ENCODE measurements at regions not wholly inside any gene's neighbourhood (a gene's known extent, or its start where the extent isn't known, plus 50 kb on each side); places are given as distances from the start of the nearest gene placed in this dataset.

DNA sequence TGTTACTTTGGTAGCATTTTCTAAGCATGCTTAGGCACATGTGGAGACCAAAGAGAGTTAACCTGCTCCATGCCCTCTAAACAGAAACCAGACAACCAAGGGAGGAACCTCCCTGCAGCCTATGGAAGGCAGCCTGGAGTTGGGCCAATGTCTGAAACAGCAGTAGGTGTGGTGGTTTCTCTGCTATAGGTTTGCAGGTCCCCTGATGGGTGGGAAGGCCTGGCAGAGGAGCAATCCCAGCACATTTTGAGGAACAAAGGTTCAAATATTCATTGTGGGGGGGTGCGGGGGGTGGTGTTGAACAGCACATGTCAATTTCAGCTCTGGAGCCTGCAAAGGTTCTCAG, 65.4 kb downstream of the DACT1 start (continued):
- TF ChIP-seq FOXK1 (CRISPR knock-in tag; IDR thresholded peaks at IDR 0.05) (no peak), OVOL2 (CRISPR knock-in tag; IDR thresholded peaks at IDR 0.05; ENCODE audit: borderline replicate concordance) (no peak), GABPB1 (CRISPR knock-in tag; IDR thresholded peaks at IDR 0.05) (no peak), CREB1 (CRISPR knock-in tag; IDR thresholded peaks at IDR 0.05) (no peak), ESRRA (CRISPR knock-in tag; IDR thresholded peaks at IDR 0.05; ENCODE audit: borderline replicate concordance) (no peak), NFYB (CRISPR knock-in tag; conservative IDR thresholded peaks at IDR 0.05; ENCODE audit: low read depth) (no peak)
- TF ChIP-seq, protein P1, sequence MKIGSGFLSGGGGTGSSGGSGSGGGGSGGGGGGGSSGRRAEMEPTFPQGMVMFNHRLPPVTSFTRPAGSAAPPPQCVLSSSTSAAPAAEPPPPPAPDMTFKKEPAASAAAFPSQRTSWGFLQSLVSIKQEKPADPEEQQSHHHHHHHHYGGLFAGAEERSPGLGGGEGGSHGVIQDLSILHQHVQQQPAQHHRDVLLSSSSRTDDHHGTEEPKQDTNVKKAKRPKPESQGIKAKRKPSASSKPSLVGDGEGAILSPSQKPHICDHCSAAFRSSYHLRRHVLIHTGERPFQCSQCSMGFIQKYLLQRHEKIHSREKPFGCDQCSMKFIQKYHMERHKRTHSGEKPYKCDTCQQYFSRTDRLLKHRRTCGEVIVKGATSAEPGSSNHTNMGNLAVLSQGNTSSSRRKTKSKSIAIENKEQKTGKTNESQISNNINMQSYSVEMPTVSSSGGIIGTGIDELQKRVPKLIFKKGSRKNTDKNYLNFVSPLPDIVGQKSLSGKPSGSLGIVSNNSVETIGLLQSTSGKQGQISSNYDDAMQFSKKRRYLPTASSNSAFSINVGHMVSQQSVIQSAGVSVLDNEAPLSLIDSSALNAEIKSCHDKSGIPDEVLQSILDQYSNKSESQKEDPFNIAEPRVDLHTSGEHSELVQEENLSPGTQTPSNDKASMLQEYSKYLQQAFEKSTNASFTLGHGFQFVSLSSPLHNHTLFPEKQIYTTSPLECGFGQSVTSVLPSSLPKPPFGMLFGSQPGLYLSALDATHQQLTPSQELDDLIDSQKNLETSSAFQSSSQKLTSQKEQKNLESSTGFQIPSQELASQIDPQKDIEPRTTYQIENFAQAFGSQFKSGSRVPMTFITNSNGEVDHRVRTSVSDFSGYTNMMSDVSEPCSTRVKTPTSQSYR (CRISPR knock-in tag; IDR thresholded peaks at IDR 0.05) = no peak

- ATAC-seq (no peak), DNase-seq (ENCODE audit: low spot score) (no peak)
- H3K36me3 Mint-ChIP-seq = no peaks in the 10 kb centered on the region
- POLR2A ChIA-PET = no interaction called here
- no peak overlapping the region for H3K27ac Mint-ChIP-seq
- CTCF ChIA-PET = no interaction called here
- no peaks in the 10 kb centered on the region for H3K27me3 Mint-ChIP-seq (ENCODE audit: low read depth)
- H3K4me1 Mint-ChIP-seq = peaks cover 15% of the 10 kb centered on the region
- H3K9me3 Mint-ChIP-seq = no peaks in the 10 kb centered on the region
- no peak overlapping the region for H3K4me3 Mint-ChIP-seq
- TF ChIP-seq ELF4 (CRISPR knock-in tag; IDR thresholded peaks at IDR 0.05; ENCODE audit: low read depth) (no peak), ATF6 (CRISPR knock-in tag; IDR thresholded peaks at IDR 0.05) (no peak), NR2C2 (CRISPR knock-in tag; IDR thresholded peaks at IDR 0.05) (no peak), MAX (CRISPR knock-in tag; IDR thresholded peaks at IDR 0.05) (no peak)
Observed at GRCh38 chr14:58705066-58705465, 67.3 kb downstream of the DACT1 start.

GRCh38 chr14:58707949-58708348, 70.2 kb downstream of the DACT1 start:
- H3K9me3 Mint-ChIP-seq = no peaks in the 10 kb centered on the region
- ChIA-PET POLR2A (no interaction called here), CTCF (no interaction called here)
- no peaks in the 10 kb centered on the region for H3K36me3 Mint-ChIP-seq
- H3K4me3 Mint-ChIP-seq = no peak overlapping the region
- no peaks in the 10 kb centered on the region for H3K27me3 Mint-ChIP-seq (ENCODE audit: low read depth)
- peaks cover 17% of the 10 kb centered on the region for H3K4me1 Mint-ChIP-seq
- no peak for ATAC-seq
- DNase-seq (ENCODE audit: low spot score) = no peak
- H3K27ac Mint-ChIP-seq = no peak overlapping the region
- no peak for TF ChIP-seq RELA (CRISPR knock-in tag; IDR thresholded peaks at IDR 0.05; ENCODE audit: borderline replicate concordance)
- TF ChIP-seq, protein P1 (CRISPR knock-in tag; IDR thresholded peaks at IDR 0.05) = no peak
- TF ChIP-seq ATF2 (CRISPR knock-in tag; IDR thresholded peaks at IDR 0.05; ENCODE audit: borderline replicate concordance, low read depth) = no peak
- TF ChIP-seq ZNF396 (CRISPR knock-in tag; IDR thresholded peaks at IDR 0.05; ENCODE audit: borderline replicate concordance) = no peak
- TF ChIP-seq ZNF219 (CRISPR knock-in tag; IDR thresholded peaks at IDR 0.05; ENCODE audit: borderline replicate concordance) = no peak
- no peak for TF ChIP-seq JAZF1 (CRISPR knock-in tag; IDR thresholded peaks at IDR 0.05)
- no peak for TF ChIP-seq CDX4 (CRISPR knock-in tag; IDR thresholded peaks at IDR 0.05; ENCODE audit: borderline replicate concordance)
- TF ChIP-seq STAT6 (CRISPR knock-in tag; conservative IDR thresholded peaks at IDR 0.05; ENCODE audit: low read depth) = no peak
- TF ChIP-seq USF2 (CRISPR knock-in tag; IDR thresholded peaks at IDR 0.05) = no peak
- TF ChIP-seq HMGA2 (CRISPR knock-in tag; IDR thresholded peaks at IDR 0.05) = no peak
